Esophagus squamous epithelium (tissue), 5 donors: ENCODE measurements at regions not wholly inside any gene's neighbourhood (a gene's known extent, or its start where the extent isn't known, plus 50 kb on each side); places are given as distances from the start of the nearest gene placed in this dataset.

Experiments used
- DNase-seq: peaks from one replicate; lab custom pipeline; 2025; lab: John Stamatoyannopoulos, UW
- H3K27ac ChIP-seq, 4 donors: fragments of 200-600 bp; sonication (generic); one replicate each; pipeline ENCODE4 v1.5.1; 2016 to 2019; ENCODE audit warnings: mild to moderate bottlenecking in 1 of 4
- H3K27me3 ChIP-seq, 4 donors: fragments of 200-600 bp; sonication (generic); 1 replicate in 3 of 4; 2 replicates in 1 of 4; pipeline versions ENCODE4 v1.5.1 to v1.6.0; 2017 to 2021; ENCODE audit warnings: antibody characterized with exemption in 1 of 4
- H3K36me3 ChIP-seq, 3 donors: fragments of 200-600 bp; sonication (generic); one replicate each; pipeline ENCODE4 v1.5.1; 2016 to 2019
- H3K4me1 ChIP-seq, 3 donors: fragments of 200-600 bp; sonication (generic); one replicate each; pipeline ENCODE4 v1.5.1; 2017 to 2019
- H3K4me3 ChIP-seq, 4 donors: fragments of 200-600 bp; sonication (generic); 1 replicate in 3 of 4; 2 replicates in 1 of 4; pipeline ENCODE4 v1.5.1; 2016 to 2019; ENCODE audit warnings: mild to moderate bottlenecking in 2 of 4, moderate library complexity in 1 of 4
- H3K9me3 ChIP-seq, 3 donors: fragments of 200-600 bp; sonication (generic); one replicate each; pipeline ENCODE4 v1.5.1; 2016 to 2019
- POLR2A ChIP-seq, 4 donors: fragments of 450-650 bp; IDR thresholded peaks; one replicate each; pipeline ENCODE4 v1.6.1; 2017; ENCODE audit warnings: antibody characterized with exemption in 4 of 4, mild to moderate bottlenecking in 4 of 4, moderate library complexity in 3 of 4
- WGBS, 2 donors: methylation state at CpG; one replicate each; pipeline ENCODE4 v1.1.5; 2018; 5-methylcytosine and 5-hydroxymethylcytosine counted together
- intact Hi-C: fragments of 100-400 bp; cut with DNase I; formaldehyde crosslinking; loops from one replicate; pipeline ENCODE4 v1.15.0; 2022
- TF ChIP-seq, protein P1 (sequence below), 6 experiments: fragments of 450-650 bp in 4 of 6; fragments of 200-600 bp in 2 of 6; sonication (generic) in 2 of 6; IDR thresholded peaks; one replicate each; pipeline ENCODE4 v1.5.1; 2016 to 2019; ENCODE audit warnings: antibody characterized with exemption in 6 of 6, mild to moderate bottlenecking in 4 of 6, moderate library complexity in 4 of 6
- donor health status: DM: yes; HTN: yes; CAD: no.

DNA sequence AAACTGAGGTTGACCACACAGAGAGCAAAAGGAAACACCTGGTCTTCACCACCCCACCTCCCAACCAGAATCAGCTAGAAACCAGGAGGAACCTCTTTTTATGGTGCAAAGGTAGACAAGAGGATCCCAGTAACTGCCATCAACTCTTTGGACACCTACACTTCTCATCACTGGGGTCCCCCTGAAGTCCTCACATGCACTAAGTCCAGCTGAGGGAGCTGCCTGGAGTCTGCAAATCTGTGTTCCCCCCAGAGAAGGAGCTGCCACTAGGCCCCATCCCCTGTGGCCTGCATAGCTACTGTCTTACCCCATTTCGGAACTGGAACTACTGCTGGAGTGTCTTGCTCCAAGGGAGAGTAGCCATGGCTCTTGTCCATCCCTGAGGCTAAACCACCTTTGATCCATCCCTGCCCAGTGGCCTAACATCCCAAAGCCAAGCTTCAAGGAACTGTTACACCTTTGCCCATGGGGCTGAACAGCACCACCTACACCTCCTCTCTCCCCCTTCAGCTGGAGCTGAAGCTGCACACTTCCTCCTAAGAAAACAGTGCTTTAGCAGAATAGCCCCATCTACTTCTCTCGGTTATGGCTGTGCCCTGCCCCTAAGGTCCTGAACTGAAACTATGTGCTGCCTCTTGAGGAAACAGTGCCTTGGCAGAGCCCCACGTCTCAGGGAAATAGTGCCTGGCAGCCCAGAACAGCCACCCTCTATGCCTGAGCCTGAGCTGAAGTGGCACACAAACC lies 85.4 kb upstream of the CD53 start:
- no peaks in the 10 kb centered on the region for H3K36me3 ChIP-seq
- no peak overlapping the region for H3K4me3 ChIP-seq
- peaks cover 0 to 11% (median 5%) of the 10 kb centered on the region in 3 donors for H3K9me3 ChIP-seq
- TF ChIP-seq, protein P1, sequence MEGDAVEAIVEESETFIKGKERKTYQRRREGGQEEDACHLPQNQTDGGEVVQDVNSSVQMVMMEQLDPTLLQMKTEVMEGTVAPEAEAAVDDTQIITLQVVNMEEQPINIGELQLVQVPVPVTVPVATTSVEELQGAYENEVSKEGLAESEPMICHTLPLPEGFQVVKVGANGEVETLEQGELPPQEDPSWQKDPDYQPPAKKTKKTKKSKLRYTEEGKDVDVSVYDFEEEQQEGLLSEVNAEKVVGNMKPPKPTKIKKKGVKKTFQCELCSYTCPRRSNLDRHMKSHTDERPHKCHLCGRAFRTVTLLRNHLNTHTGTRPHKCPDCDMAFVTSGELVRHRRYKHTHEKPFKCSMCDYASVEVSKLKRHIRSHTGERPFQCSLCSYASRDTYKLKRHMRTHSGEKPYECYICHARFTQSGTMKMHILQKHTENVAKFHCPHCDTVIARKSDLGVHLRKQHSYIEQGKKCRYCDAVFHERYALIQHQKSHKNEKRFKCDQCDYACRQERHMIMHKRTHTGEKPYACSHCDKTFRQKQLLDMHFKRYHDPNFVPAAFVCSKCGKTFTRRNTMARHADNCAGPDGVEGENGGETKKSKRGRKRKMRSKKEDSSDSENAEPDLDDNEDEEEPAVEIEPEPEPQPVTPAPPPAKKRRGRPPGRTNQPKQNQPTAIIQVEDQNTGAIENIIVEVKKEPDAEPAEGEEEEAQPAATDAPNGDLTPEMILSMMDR (IDR thresholded peaks at IDR 0.05): no peak
- no peak for TF ChIP-seq POLR2A (IDR thresholded peaks at IDR 0.05)
- WGBS, 2 donors: 0 to 33% methylated on average over 1 of the region's 3 CpGs
- DNase-seq: no peak
- H3K27me3 ChIP-seq: no peaks in the 10 kb centered on the region
- H3K27ac ChIP-seq: peak overlapping the region in 1 of 4 donors; percentile 66
- peaks cover 0 to 5% (median 0%) of the 10 kb centered on the region in 3 donors for H3K4me1 ChIP-seq
- intact Hi-C loops: no loop called here

DNA sequence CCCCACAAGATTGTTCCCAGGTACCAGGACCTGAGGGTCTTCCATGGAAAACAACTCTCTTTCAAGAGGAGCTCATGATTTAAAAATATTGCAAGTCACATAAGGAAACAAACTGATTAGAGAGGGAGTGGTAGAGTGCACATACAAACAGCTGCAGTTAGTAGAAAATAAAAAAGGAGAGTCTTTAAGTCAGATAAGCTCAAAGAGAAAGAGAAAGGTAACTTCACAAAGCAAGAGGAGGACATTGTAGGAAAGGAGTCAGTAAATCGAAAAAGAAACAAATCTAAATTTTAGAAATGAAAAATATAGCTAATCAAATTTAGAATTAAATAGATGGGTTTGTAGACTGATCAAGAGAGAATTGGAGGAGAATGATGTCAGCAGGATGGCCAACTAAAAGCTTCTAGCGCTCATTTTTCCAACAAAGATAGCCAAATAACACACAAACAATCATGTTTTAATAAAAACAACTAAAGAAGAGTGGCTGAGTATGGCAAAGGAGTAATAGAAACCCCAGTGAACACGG lies 86.1 kb upstream of the CD53 start:
- WGBS, 2 donors: 55 to 62% methylated on average over 3 of the region's 3 CpGs
- H3K27ac ChIP-seq: no peak overlapping the region
- no peak for DNase-seq
- intact Hi-C loops: no loop called here
- H3K4me3 ChIP-seq: no peak overlapping the region
- peaks cover 0 to 5% (median 0%) of the 10 kb centered on the region in 3 donors for H3K4me1 ChIP-seq
- no peak for TF ChIP-seq POLR2A (IDR thresholded peaks at IDR 0.05)
- TF ChIP-seq, protein P1 (IDR thresholded peaks at IDR 0.05): no peak
- no peaks in the 10 kb centered on the region for H3K36me3 ChIP-seq
- H3K9me3 ChIP-seq: peaks cover 0 to 11% (median 5%) of the 10 kb centered on the region in 3 donors
- H3K27me3 ChIP-seq: no peaks in the 10 kb centered on the region

DNA sequence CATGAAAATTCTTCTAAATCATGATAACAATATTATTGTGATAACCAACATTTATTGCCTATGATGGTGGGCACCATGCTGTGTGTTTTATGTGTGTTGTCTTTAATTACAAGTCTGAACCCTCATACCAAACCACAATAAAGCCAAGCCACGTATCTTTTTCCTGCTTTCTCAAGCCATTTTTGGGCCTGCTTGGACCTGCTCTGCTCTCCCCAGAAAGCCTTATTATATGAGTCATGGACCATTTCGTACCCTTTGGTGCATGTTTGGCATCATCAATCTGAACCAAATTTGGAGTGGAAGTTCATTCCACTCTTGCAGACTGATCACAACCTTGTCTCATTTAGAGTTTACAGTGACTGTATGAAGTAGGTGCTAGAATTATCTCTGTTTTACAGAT lies 87.3 kb upstream of the CD53 start:
- TF ChIP-seq, protein P1 (IDR thresholded peaks at IDR 0.05): no peak
- TF ChIP-seq POLR2A (IDR thresholded peaks at IDR 0.05): no peak
- H3K4me1 ChIP-seq: peaks cover 0 to 6% (median 5%) of the 10 kb centered on the region in 3 donors
- H3K4me3 ChIP-seq: no peak overlapping the region
- intact Hi-C loops: no loop called here
- DNase-seq: no peak
- H3K36me3 ChIP-seq: no peaks in the 10 kb centered on the region
- 36 to 37% methylated on average over 2 of the region's 2 CpGs for WGBS, 2 donors
- H3K9me3 ChIP-seq: peaks cover 0 to 11% (median 5%) of the 10 kb centered on the region in 3 donors
- peaks cover 0 to 2% (median 0%) of the 10 kb centered on the region in 4 donors for H3K27me3 ChIP-seq
- no peak overlapping the region for H3K27ac ChIP-seq

DNA sequence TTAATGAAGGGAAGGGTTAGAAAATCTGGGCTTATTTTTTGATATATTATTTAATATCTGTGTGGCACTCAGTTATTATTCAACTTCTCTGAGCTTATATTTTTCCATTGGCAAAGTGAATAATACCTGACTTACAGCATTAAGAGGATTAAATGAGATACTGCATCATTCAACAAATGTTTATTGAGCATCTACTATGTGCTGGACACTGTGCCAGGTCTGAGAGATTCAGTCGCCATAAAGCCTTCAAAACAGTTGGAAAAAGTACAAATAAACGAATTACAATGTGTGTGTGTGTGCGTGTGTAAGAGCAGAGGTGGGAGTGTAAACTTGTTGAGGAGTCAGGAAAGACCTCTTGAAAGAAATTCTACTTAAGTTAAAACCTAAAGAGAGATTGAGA lies 87.9 kb upstream of the CD53 start:
- intact Hi-C loops: no loop called here
- DNase-seq: no peak

More for the DNA sequence above, 87.9 kb upstream of the CD53 start:
- no peak overlapping the region for H3K27ac ChIP-seq
- no peak overlapping the region for H3K4me3 ChIP-seq
- peaks cover 0 to 8% (median 5%) of the 10 kb centered on the region in 3 donors for H3K4me1 ChIP-seq
- TF ChIP-seq, protein P1 (IDR thresholded peaks at IDR 0.05): no peak
- TF ChIP-seq POLR2A (IDR thresholded peaks at IDR 0.05): no peak
- H3K9me3 ChIP-seq: peaks cover 0 to 11% (median 5%) of the 10 kb centered on the region in 3 donors
- 48 to 60% methylated on average over 3 of the region's 3 CpGs for WGBS, 2 donors
- peaks cover 0 to 8% (median 0%) of the 10 kb centered on the region in 4 donors for H3K27me3 ChIP-seq
- H3K36me3 ChIP-seq: no peaks in the 10 kb centered on the region
